A549 (cell line): ENCODE measurements at regions not wholly inside any gene's neighbourhood (a gene's known extent, or its start where the extent isn't known, plus 50 kb on each side); places are given as distances from the start of the nearest gene placed in this dataset.

Experiments used
- ATAC-seq, 2 experiments: fragments of 200-7000 bp in 1 of 2; fragments of >200 bp in 1 of 2; cut with Nextera tagmentation in 1 of 2; cut with Tn5 transposase in 1 of 2; 3 replicates each; pipeline versions ENCODE4 v1.8.0 to v1.9.1; 2018 to 2020; ENCODE audit warnings: mild to moderate bottlenecking in 1 of 2, moderate library complexity in 1 of 2
- CTCF ChIA-PET: fragments of 300-600 bp; sonication (Branson Sonifier 250); formaldehyde crosslinking; extraction: SDS; loops from one replicate; lab custom pipeline; 2021; ENCODE audit warnings: antibody characterized with exemption, inconsistent platforms; lab: Yijun Ruan, JAX
- POLR2A ChIA-PET: fragments of 350-600 bp; formaldehyde crosslinking; extraction: SDS; loops from one replicate; lab custom pipeline; 2021; ENCODE audit warnings: antibody characterized with exemption, inconsistent platforms; lab: Yijun Ruan, JAX
- DNase-seq, 2 experiments: peaks; one replicate each; pipeline versions ENCODE4 v3.0.0 to v3.0.0-alpha.2; 2011 to 2016; ENCODE audit warnings: low read depth in 1 of 2, low spot score in 1 of 2
- FAIRE-seq: peaks from 2 replicates; lab custom pipeline; 2011; peaks lifted over from hg19 to GRCh38; lab: Jason Lieb, UNC
- H3K27ac ChIP-seq, 2 experiments: fragments of >200 bp; sonication (Bioruptor Twin); formaldehyde crosslinking; 3 replicates each; pipeline ENCODE4 v1.5.1; 2016 to 2017
- H3K4me1 ChIP-seq: fragments of >200 bp; sonication (Bioruptor Twin); formaldehyde crosslinking; 3 replicates; pipeline ENCODE4 v1.6.1; 2016
- H3K4me2 ChIP-seq: fragments of >200 bp; sonication (Bioruptor Twin); formaldehyde crosslinking; 3 replicates; pipeline ENCODE4 v1.6.1; 2016
- H3K4me3 ChIP-seq: fragments of >200 bp; sonication (Bioruptor Twin); formaldehyde crosslinking; 3 replicates; pipeline ENCODE4 v1.5.1; 2016
- H3K9me3 ChIP-seq: fragments of >200 bp; sonication (Bioruptor Twin); formaldehyde crosslinking; 3 replicates; pipeline ENCODE4 v1.6.1; 2016
- CBX2 ChIP-seq: fragments of 200-600 bp; sonication (generic); IDR thresholded peaks from 2 replicates; pipeline ENCODE4 v1.6.1; 2016; ENCODE audit warnings: low read depth, mild to moderate bottlenecking, borderline replicate concordance
- CBX8 ChIP-seq: fragments of 200-600 bp; sonication (generic); IDR thresholded peaks from 2 replicates; pipeline ENCODE4 v1.6.1; 2016
- CEBPB ChIP-seq, 2 experiments: fragments of >200 bp in 1 of 2; sonication (Bioruptor Twin) in 1 of 2; formaldehyde crosslinking in 1 of 2; IDR thresholded peaks; 2 replicates each; pipeline ENCODE4 v1.6.1; 2012 to 2016
- EHF ChIP-seq: fragments of 250-450 bp; sonication (Bioruptor Pico); IDR thresholded peaks from 2 replicates; pipeline ENCODE4 v1.5.0; 2020; ENCODE audit warnings: mild to moderate bottlenecking
- FOXS1 ChIP-seq: fragments of 250-450 bp; sonication (Bioruptor Pico); IDR thresholded peaks from 2 replicates; pipeline ENCODE4 v1.5.0; 2020; ENCODE audit warnings: mild to moderate bottlenecking, moderate library complexity
- GATA3 ChIP-seq: IDR thresholded peaks from 2 replicates; pipeline ENCODE4 v1.6.1; 2012; ENCODE audit warnings: borderline replicate concordance
- HEYL ChIP-seq: fragments of 250-450 bp; sonication (Bioruptor Pico); IDR thresholded peaks from 2 replicates; pipeline ENCODE4 v1.8.0; 2021; ENCODE audit warnings: mild to moderate bottlenecking, moderate library complexity
- HOXA7 ChIP-seq: fragments of 250-450 bp; sonication (Bioruptor Pico); IDR thresholded peaks from 2 replicates; pipeline ENCODE4 v1.5.0; 2020; ENCODE audit warnings: mild to moderate bottlenecking, moderate library complexity
- JUN ChIP-seq, 2 experiments: fragments of >200 bp; sonication (Bioruptor Twin); formaldehyde crosslinking; IDR thresholded peaks; 2 replicates in 1 of 2; 3 replicates in 1 of 2; pipeline ENCODE4 v1.6.1; 2016 to 2017
- KDM5A ChIP-seq: fragments of 200-600 bp; sonication (generic); IDR thresholded peaks from 2 replicates; pipeline ENCODE4 v1.6.1; 2016; ENCODE audit warnings: antibody characterized with exemption, mild to moderate bottlenecking
- MAFK ChIP-seq: fragments of 450-650 bp; IDR thresholded peaks from 2 replicates; pipeline ENCODE4 v1.6.1; 2014; ENCODE audit not compliant: partially characterized antibody
- MAZ ChIP-seq: fragments of 150-350 bp; IDR thresholded peaks from 2 replicates; pipeline ENCODE4 v1.6.1; 2014; ENCODE audit warnings: antibody characterized with exemption, low read depth, low read length, borderline replicate concordance
- NPAS2 ChIP-seq: fragments of 250-450 bp; sonication (Bioruptor Pico); IDR thresholded peaks from 2 replicates; pipeline ENCODE4 v1.8.0; 2022; ENCODE audit warnings: mild to moderate bottlenecking, moderate library complexity, borderline replicate concordance
- POLR2A ChIP-seq: IDR thresholded peaks from 2 replicates; pipeline ENCODE4 v1.6.1; 2012; ENCODE audit warnings: mild to moderate bottlenecking, low read length
- POLR2AphosphoS2 ChIP-seq: conservative IDR thresholded peaks from 2 replicates; pipeline ENCODE4 v1.6.1; 2012; ENCODE audit warnings: low read length, improper control_type of control experiment, inconsistent platforms
- RNF2 ChIP-seq: fragments of 200-600 bp; sonication (generic); IDR thresholded peaks from 2 replicates; pipeline ENCODE4 v1.6.1; 2016; ENCODE audit warnings: low read depth, mild to moderate bottlenecking, antibody characterized with exemption, moderate library complexity, borderline replicate concordance
- SMC3 ChIP-seq: fragments of >200 bp; sonication (Bioruptor Twin); formaldehyde crosslinking; IDR thresholded peaks from 3 replicates; pipeline ENCODE4 v1.6.1; 2018; ENCODE audit warnings: inconsistent platforms
- SREBF2 ChIP-seq: fragments of 450-650 bp; IDR thresholded peaks from 2 replicates; pipeline ENCODE4 v1.6.1; 2014; ENCODE audit warnings: mild to moderate bottlenecking, moderate library complexity
- TFCP2L1 ChIP-seq: fragments of 250-450 bp; sonication (Bioruptor Pico); IDR thresholded peaks from 2 replicates; pipeline ENCODE4 v1.5.0; 2021; ENCODE audit warnings: mild to moderate bottlenecking
- ZC3H11A ChIP-seq: fragments of 450-650 bp; IDR thresholded peaks from 2 replicates; pipeline ENCODE4 v1.6.1; 2014; ENCODE audit warnings: antibody characterized with exemption, mild to moderate bottlenecking
- ZFP36 ChIP-seq: fragments of 450-650 bp; IDR thresholded peaks from 2 replicates; pipeline ENCODE4 v1.6.1; 2014; ENCODE audit warnings: borderline replicate concordance; ENCODE audit not compliant: partially characterized antibody
- WGBS: methylation state at CpG from one replicate; pipeline ENCODE4 v1.1.6; 2017; ENCODE audit errors: missing lambda C conversion rate; 5-methylcytosine and 5-hydroxymethylcytosine counted together
- TF ChIP-seq, protein P1 (sequence below): fragments of >200 bp; sonication (Bioruptor Twin); formaldehyde crosslinking; IDR thresholded peaks from 3 replicates; pipeline ENCODE4 v1.5.1; 2016
- TF ChIP-seq, protein P2 (sequence below): fragments of >200 bp; sonication (Bioruptor Twin); formaldehyde crosslinking; IDR thresholded peaks from 3 replicates; pipeline ENCODE4 v1.6.1; 2016
- TF ChIP-seq, protein P3 (sequence below): fragments of 250-450 bp; sonication (Bioruptor Pico); IDR thresholded peaks from 2 replicates; pipeline ENCODE4 v1.5.0; 2020; ENCODE audit warnings: low read depth, mild to moderate bottlenecking, moderate library complexity
- TF ChIP-seq, protein P4 (sequence below): fragments of 150-350 bp; IDR thresholded peaks from 2 replicates; pipeline ENCODE4 v1.6.1; 2014; ENCODE audit warnings: low read depth, mild to moderate bottlenecking, low read length
- TF ChIP-seq, protein P5 (sequence below): IDR thresholded peaks from 2 replicates; pipeline ENCODE4 v1.6.1; 2012
- TF ChIP-seq, protein P6 (sequence below): fragments of 450-650 bp; IDR thresholded peaks from 2 replicates; pipeline ENCODE4 v1.6.1; 2014; ENCODE audit warnings: antibody characterized with exemption

DNA sequence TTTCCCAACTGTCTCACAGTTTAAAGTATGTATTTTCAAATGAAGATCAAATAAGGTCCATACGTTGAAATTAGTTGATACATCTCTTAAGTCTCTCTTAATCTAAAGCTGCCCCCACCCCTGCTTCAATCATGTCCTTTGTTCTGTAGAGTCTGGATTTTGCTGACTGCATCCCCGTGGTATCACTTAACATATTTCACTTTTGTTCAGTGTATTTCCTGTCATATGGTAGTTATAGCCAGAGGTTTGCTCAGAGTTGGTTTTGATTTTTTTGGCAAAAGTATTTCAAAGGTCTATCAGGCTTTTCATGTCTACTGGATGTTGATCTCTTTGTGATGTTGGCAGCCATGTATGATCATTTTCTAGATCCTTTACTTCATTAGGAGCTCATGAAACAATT is 54.4 kb upstream of the ARID5B start:
- no peak overlapping the region for H3K4me3 ChIP-seq
- no peaks in the 10 kb centered on the region for H3K9me3 ChIP-seq
- CTCF ChIA-PET, result interaction anchor here (0.5 to 2.2 kb wide), 3 partner anchors 14 to 98 kb away, joined by 4 to 9 read pairs (median 6); no protein-coding TSS in a partner anchor
- TF ChIP-seq POLR2AphosphoS2, result no peak
- no peak for TF ChIP-seq CEBPB (IDR thresholded peaks at IDR 0.05)
- no peak for TF ChIP-seq HOXA7 (CRISPR knock-in tag)
- no peak for TF ChIP-seq KDM5A
- no peak for TF ChIP-seq POLR2A
- no peak for TF ChIP-seq MAFK
- TF ChIP-seq, protein P1, sequence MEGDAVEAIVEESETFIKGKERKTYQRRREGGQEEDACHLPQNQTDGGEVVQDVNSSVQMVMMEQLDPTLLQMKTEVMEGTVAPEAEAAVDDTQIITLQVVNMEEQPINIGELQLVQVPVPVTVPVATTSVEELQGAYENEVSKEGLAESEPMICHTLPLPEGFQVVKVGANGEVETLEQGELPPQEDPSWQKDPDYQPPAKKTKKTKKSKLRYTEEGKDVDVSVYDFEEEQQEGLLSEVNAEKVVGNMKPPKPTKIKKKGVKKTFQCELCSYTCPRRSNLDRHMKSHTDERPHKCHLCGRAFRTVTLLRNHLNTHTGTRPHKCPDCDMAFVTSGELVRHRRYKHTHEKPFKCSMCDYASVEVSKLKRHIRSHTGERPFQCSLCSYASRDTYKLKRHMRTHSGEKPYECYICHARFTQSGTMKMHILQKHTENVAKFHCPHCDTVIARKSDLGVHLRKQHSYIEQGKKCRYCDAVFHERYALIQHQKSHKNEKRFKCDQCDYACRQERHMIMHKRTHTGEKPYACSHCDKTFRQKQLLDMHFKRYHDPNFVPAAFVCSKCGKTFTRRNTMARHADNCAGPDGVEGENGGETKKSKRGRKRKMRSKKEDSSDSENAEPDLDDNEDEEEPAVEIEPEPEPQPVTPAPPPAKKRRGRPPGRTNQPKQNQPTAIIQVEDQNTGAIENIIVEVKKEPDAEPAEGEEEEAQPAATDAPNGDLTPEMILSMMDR, result no peak
- TF ChIP-seq FOXS1 (CRISPR knock-in tag), result no peak
- TF ChIP-seq TFCP2L1, result no peak
- TF ChIP-seq, protein P2, sequence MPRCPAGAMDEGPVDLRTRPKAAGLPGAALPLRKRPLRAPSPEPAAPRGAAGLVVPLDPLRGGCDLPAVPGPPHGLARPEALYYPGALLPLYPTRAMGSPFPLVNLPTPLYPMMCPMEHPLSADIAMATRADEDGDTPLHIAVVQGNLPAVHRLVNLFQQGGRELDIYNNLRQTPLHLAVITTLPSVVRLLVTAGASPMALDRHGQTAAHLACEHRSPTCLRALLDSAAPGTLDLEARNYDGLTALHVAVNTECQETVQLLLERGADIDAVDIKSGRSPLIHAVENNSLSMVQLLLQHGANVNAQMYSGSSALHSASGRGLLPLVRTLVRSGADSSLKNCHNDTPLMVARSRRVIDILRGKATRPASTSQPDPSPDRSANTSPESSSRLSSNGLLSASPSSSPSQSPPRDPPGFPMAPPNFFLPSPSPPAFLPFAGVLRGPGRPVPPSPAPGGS, result no peak
- no peak for TF ChIP-seq NPAS2 (CRISPR knock-in tag)
- TF ChIP-seq, protein P3, sequence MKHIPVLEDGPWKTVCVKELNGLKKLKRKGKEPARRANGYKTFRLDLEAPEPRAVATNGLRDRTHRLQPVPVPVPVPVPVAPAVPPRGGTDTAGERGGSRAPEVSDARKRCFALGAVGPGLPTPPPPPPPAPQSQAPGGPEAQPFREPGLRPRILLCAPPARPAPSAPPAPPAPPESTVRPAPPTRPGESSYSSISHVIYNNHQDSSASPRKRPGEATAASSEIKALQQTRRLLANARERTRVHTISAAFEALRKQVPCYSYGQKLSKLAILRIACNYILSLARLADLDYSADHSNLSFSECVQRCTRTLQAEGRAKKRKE, result no peak
- TF ChIP-seq, protein P4, sequence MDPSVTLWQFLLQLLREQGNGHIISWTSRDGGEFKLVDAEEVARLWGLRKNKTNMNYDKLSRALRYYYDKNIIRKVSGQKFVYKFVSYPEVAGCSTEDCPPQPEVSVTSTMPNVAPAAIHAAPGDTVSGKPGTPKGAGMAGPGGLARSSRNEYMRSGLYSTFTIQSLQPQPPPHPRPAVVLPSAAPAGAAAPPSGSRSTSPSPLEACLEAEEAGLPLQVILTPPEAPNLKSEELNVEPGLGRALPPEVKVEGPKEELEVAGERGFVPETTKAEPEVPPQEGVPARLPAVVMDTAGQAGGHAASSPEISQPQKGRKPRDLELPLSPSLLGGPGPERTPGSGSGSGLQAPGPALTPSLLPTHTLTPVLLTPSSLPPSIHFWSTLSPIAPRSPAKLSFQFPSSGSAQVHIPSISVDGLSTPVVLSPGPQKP, result no peak
- TF ChIP-seq HEYL (CRISPR knock-in tag), result no peak
- TF ChIP-seq ZFP36, result no peak
- H3K4me1 ChIP-seq, result 0 out of 3 replicates have a peak, but pooled peaks cover 6% of the 10 kb centered on the region
- H3K4me2 ChIP-seq, result no peak overlapping the region
- DNase-seq (no peak), ATAC-seq (no peak), FAIRE-seq (no peak)
- POLR2A ChIA-PET, result no interaction called here
- H3K27ac ChIP-seq, result no peak overlapping the region
- 48% methylated on average over 2 of the region's 2 CpGs for WGBS

DNA sequence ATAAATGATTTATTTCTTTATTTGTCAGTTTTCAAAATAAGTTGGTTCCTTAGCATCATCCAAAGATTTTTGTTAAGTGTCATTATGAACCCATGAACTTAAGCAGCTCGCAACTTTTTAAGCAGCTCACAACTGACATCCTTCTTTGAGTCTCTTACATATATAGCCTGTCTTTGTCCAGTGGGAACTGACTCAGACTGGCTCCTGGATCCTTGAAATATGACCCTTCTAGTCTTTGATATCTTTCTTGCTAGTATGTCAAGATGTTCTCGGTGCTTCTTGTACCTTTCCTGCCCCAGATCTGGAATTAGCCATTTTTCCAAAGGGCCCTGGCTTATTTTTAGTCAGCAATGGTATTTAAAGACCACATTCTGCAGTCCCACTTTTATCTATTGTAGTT is 53.9 kb upstream of the ARID5B start:
- Histone ChIP-seq H3K27ac (no peak overlapping the region), H3K4me2 (no peak overlapping the region), H3K4me3 (no peak overlapping the region), H3K9me3 (no peaks in the 10 kb centered on the region), H3K4me1 (0 out of 3 replicates have a peak, but pooled peaks cover 6% of the 10 kb centered on the region)
- TF ChIP-seq MAZ, result no peak
- TF ChIP-seq EHF (CRISPR knock-in tag), result no peak
- TF ChIP-seq, protein P5, sequence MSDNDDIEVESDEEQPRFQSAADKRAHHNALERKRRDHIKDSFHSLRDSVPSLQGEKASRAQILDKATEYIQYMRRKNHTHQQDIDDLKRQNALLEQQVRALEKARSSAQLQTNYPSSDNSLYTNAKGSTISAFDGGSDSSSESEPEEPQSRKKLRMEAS, result no peak
- no peak for TF ChIP-seq CBX2
- TF ChIP-seq GATA3, result no peak
- ChIA-PET CTCF (interaction anchor here (0.5 to 2.2 kb wide), 4 partner anchors 14 to 98 kb away, joined by 4 to 9 read pairs (median 5); no protein-coding TSS in a partner anchor), POLR2A (no interaction called here)
- DNase-seq, result no peak
- no peak for ATAC-seq
- no peak for FAIRE-seq
- 70% methylated on average over 2 of the region's 2 CpGs for WGBS

DNA sequence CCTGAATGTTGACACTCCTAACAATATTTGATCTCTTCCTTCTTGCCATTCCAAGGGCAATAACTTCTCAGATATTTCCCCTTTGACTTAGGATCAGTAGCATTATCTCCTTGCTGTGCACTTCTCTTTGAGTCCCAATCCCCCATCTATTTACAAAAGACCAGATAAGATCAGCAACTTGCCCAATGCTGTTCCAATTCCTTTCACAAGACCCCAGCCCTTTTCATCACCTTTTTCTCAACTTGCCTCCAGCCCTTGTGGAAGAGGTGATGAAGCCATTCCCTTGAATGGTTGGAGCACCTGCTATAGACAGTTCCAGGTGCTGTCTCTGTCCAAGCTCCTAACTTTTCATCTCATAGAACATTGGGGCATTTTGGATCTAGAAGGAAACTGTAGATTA is 51.1 kb upstream of the ARID5B start:
- H3K27ac ChIP-seq, result no peak overlapping the region
- CTCF ChIA-PET, result no interaction called here
- POLR2A ChIA-PET, result no interaction called here
- H3K4me1 ChIP-seq, result no peaks in the 10 kb centered on the region
- H3K4me2 ChIP-seq, result no peak overlapping the region
- ATAC-seq (no peak), DNase-seq (no peak), FAIRE-seq (no peak)
- H3K4me3 ChIP-seq, result no peak overlapping the region
- TF ChIP-seq SREBF2 (no peak), SMC3 (no peak), ZC3H11A (no peak), CBX2 (no peak), RNF2 (no peak), CBX8 (no peak), JUN (IDR thresholded peaks at IDR 0.05) (no peak), EHF (CRISPR knock-in tag) (no peak)
- TF ChIP-seq, protein P6, sequence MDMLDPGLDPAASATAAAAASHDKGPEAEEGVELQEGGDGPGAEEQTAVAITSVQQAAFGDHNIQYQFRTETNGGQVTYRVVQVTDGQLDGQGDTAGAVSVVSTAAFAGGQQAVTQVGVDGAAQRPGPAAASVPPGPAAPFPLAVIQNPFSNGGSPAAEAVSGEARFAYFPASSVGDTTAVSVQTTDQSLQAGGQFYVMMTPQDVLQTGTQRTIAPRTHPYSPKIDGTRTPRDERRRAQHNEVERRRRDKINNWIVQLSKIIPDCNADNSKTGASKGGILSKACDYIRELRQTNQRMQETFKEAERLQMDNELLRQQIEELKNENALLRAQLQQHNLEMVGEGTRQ, result no peak
- TF ChIP-seq, protein P1, result no peak
- H3K9me3 ChIP-seq, result no peaks in the 10 kb centered on the region
